HG03460 (cell line): ENCODE measurements at regions not wholly inside any gene's neighbourhood (a gene's known extent, or its start where the extent isn't known, plus 50 kb on each side); places are given as distances from the start of the nearest gene placed in this dataset.
"Not testable (repeated sequence)": the region's sequence is repeated elsewhere in the genome, so short reads cannot be mapped to it uniquely, and the experiment has no call there.

Source experiments
- ATAC-seq: cut with Tn5 transposase; IDR thresholded peaks from one replicate; pipeline ENCODE4 v1.9.1; 2021; ENCODE audit not compliant: unreplicated experiment

- no peak for ATAC-seq
Measured at GRCh38 chr11:104781037-104781436, 117.2 kb downstream of the CASP12 start.

- no peak for ATAC-seq
Measured at GRCh38 chr11:104776501-104777170, 121.6 kb downstream of the CASP12 start.

- no peak for ATAC-seq
Measured at GRCh38 chr11:104774578-104774977, 123.7 kb downstream of the CASP12 start.

- ATAC-seq = no peak
Measured at GRCh38 chr11:104772806-104773241, 125.4 kb downstream of the CASP12 start.

- no peak for ATAC-seq
Measured at GRCh38 chr11:104771763-104772162, 126.5 kb downstream of the CASP12 start.

GRCh38 chr11:104771046-104771445 lies 127.2 kb downstream of the CASP12 start:
- not testable (repeated sequence) for ATAC-seq

GRCh38 chr11:104765401-104766095 lies 132.7 kb downstream of the CASP12 start:
- ATAC-seq = no peak

- no peak for ATAC-seq
Measured at GRCh38 chr11:104764710-104765045, 133.6 kb downstream of the CASP12 start.

GRCh38 chr11:104763930-104764709 lies 134.1 kb downstream of the CASP12 start:
- ATAC-seq = no peak

GRCh38 chr11:104761511-104761910 lies 136.7 kb downstream of the CASP12 start:
- ATAC-seq = no peak

- no peak for ATAC-seq
Measured at GRCh38 chr11:104759464-104759863, 138.8 kb downstream of the CASP12 start.

GRCh38 chr11:104738918-104739317 lies 159.3 kb downstream of the CASP12 start:
- ATAC-seq = no peak

GRCh38 chr11:104738208-104738607 lies 160.1 kb downstream of the CASP12 start:
- no peak for ATAC-seq

GRCh38 chr11:104736502-104736901 lies 161.8 kb downstream of the CASP12 start:
- no peak for ATAC-seq

GRCh38 chr11:104734998-104735397 lies 163.3 kb downstream of the CASP12 start:
- no peak for ATAC-seq

GRCh38 chr11:104731890-104732289 lies 166.4 kb downstream of the CASP12 start:
- ATAC-seq = no peak

GRCh38 chr11:104728927-104729326 lies 169.3 kb downstream of the CASP12 start:
- no peak for ATAC-seq

GRCh38 chr11:104727768-104728167 lies 170.5 kb downstream of the CASP12 start:
- ATAC-seq = no peak

GRCh38 chr11:104727095-104727494 lies 171.2 kb downstream of the CASP12 start:
- no peak for ATAC-seq

GRCh38 chr11:104725796-104726408 lies 172.4 kb downstream of the CASP12 start:
- no peak for ATAC-seq

- no peak for ATAC-seq
Measured at GRCh38 chr11:104713401-104713800, 184.9 kb downstream of the CASP12 start.
